ENCODE measurements at regions not wholly inside any gene's neighbourhood (a gene's known extent, or its start where the extent isn't known, plus 50 kb on each side); places are given as distances from the start of the nearest gene placed in this dataset.

DNA sequence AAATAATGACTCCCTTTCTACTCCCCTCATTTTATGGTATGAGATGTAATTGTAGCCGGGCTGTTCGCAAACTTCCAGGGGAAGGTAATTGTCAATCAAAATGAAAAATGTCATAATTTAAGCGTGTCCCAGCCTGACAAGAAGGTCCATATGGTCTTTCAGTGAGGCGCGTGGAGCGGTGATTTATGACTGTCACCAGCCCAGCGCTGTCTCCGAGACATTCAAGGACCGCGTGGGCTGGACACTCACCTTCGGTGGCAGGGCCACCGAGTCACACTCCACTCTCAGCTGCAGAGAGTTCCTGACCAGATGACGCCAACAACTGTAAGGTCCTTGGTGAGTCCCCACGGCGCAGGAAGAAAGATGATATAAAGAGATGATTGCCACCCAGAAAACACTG, 157.7 kb upstream of the TNRC6C start (continued):
- no peak for TF ChIP-seq ZFP36 (IDR thresholded peaks at IDR 0.05; ENCODE audit: low read depth, low read length, partially characterized antibody)

DNA sequence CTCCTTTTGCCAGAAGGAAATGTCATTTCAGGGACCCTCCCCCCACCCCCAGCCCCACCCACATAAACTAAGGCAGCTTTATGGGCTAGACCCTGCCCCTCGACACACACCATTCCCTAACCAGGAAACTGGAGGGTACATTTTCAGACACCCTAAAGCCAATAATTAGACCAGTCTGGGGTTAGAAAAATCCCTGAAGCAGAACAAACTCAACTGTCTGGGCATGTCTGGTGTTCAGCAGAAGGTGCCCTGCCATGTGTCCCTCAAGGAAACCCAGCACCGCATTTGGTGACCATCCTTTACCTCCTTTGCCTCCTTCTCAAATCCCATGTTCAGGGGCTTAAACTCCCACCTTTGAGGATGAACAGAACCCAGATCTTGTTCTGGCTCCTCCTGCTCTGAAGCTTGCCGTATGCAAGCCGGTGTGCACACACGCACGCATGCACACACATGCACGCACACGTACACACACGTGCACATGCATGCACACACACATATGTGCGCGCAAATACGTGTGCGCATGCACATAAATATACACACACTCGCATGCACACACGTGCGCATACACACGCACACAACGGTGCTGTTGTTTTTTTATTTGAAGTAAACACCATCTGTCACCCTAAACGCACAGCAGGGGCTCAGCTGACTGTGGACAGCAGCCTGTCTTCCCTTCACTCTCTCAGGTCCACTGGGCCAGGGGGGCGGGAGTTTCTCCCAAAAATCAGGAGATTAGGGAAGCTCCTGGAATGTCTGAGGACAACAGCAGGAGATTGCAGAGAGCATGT, 156.8 kb upstream of the TNRC6C start:
- no TSS peak for BruUV-seq (replicated peaks)
- intact Hi-C loops (cut with micrococcal nuclease) (no loop called here), in situ Hi-C loops (cut with MboI) (no loop called here)
- POLR2A ChIA-PET, result interaction anchor here (0.7 kb wide), 1 partner anchor 9 kb away, joined by 3 read pairs; no protein-coding TSS in a partner anchor
- H3K36me3 ChIP-seq (ENCODE audit: control insufficient read depth, insufficient read depth, low read length), result no peaks in the 10 kb centered on the region
- H3K27ac ChIP-seq (ENCODE audit: extremely low read depth, low read depth, low read length), result no peak overlapping the region
- WGBS (ENCODE audit: insufficient coverage, low coverage, missing lambda C conversion rate), result 28% methylated on average over 18 of the region's 20 CpGs
- FAIRE-seq (no peak), DNase-seq (ENCODE audit: extremely low read depth in 1 of 4, low spot score in 3 of 4) (no peak), ATAC-seq (no peak)
- no peak overlapping the region for H3K4me2 ChIP-seq (ENCODE audit: insufficient read depth, low read length)
- TF ChIP-seq JUND (IDR thresholded peaks at IDR 0.05; ENCODE audit: borderline replicate concordance, low read depth, low read length) (no peak), JUND (tag; IDR thresholded peaks at IDR 0.05; ENCODE audit: borderline replicate concordance, low read depth, low read length) (no peak), KDM1A (IDR thresholded peaks at IDR 0.05) (peak in 1 of 2 experiments; percentile 72; a peak in 1 of 4 replicates)
- no peaks in the 10 kb centered on the region for H3K9me3 ChIP-seq (replicated peaks; ENCODE audit: control insufficient read depth, insufficient read depth, low read depth, low read length)
- H3K4me3 ChIP-seq, result no peak overlapping the region
- H3K27me3 ChIP-seq (ENCODE audit: control insufficient read depth in 2 of 2, insufficient read depth in 2 of 2, low read length in 2 of 2), result peaks cover 48 to 68% of the 10 kb centered on the region in 2 experiments
- CTCF ChIA-PET (ENCODE audit: low intra/inter-chr PET ratio), result no interaction called here
- no peaks in the 10 kb centered on the region for H3K4me1 ChIP-seq (replicated peaks in 1 of 2; ENCODE audit: control insufficient read depth in 2 of 2, insufficient read depth in 2 of 2, low read length in 2 of 2)
- no peaks in the 10 kb centered on the region for H3K79me2 ChIP-seq (ENCODE audit: control insufficient read depth, insufficient read depth, low read length)
- no peak overlapping the region for H3K9ac ChIP-seq (ENCODE audit: insufficient read depth in 1 of 2, low read depth in 2 of 2, low read length in 2 of 2)
- H4K20me1 ChIP-seq (replicated peaks; ENCODE audit: control insufficient read depth, insufficient read depth, low read length), result peaks cover 3% of the 10 kb centered on the region; the same call in 1 of the 2 replicates
- no peak overlapping the region for H2AFZ ChIP-seq (ENCODE audit: low read depth, low read length)
- no peaks in the 10 kb centered on the region for H3K9me1 ChIP-seq (ENCODE audit: control insufficient read depth, insufficient read depth, low read length)

DNA sequence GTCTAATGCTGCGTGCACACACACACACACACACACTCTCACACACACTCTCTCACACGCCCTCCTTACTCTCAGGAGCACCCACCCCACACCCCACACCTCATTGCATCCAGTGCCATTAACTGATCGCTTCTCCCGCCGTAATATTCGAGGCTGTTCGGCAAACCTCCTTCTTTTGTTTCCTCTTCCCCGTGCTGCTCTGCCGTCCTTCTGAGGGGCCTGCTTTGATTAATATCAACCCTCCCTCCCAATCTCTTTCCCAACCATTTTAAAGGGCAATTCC, 156.2 kb upstream of the TNRC6C start:
- DNase-seq (ENCODE audit: extremely low read depth in 1 of 4, low spot score in 3 of 4), result no peak
- Histone ChIP-seq H2AFZ (ENCODE audit: low read depth, low read length) (no peak overlapping the region), H3K9me3 (replicated peaks; ENCODE audit: control insufficient read depth, insufficient read depth, low read depth, low read length) (no peaks in the 10 kb centered on the region), H3K79me2 (ENCODE audit: control insufficient read depth, insufficient read depth, low read length) (no peaks in the 10 kb centered on the region), H3K27me3 (ENCODE audit: control insufficient read depth in 2 of 2, insufficient read depth in 2 of 2, low read length in 2 of 2) (peaks cover 48 to 70% of the 10 kb centered on the region in 2 experiments), H3K9me1 (ENCODE audit: control insufficient read depth, insufficient read depth, low read length) (no peaks in the 10 kb centered on the region), H3K36me3 (ENCODE audit: control insufficient read depth, insufficient read depth, low read length) (no peaks in the 10 kb centered on the region), H3K4me2 (ENCODE audit: insufficient read depth, low read length) (no peak overlapping the region), H4K20me1 (replicated peaks; ENCODE audit: control insufficient read depth, insufficient read depth, low read length) (peaks cover 3% of the 10 kb centered on the region; the same call in 1 of the 2 replicates), H3K4me3 (no peak overlapping the region), H3K27ac (ENCODE audit: extremely low read depth, low read depth, low read length) (no peak overlapping the region), H3K9ac (ENCODE audit: insufficient read depth in 1 of 2, low read depth in 2 of 2, low read length in 2 of 2) (no peak overlapping the region), H3K4me1 (replicated peaks in 1 of 2; ENCODE audit: control insufficient read depth in 2 of 2, insufficient read depth in 2 of 2, low read length in 2 of 2) (no peaks in the 10 kb centered on the region)
- in situ Hi-C loops (cut with MboI) (no loop called here), intact Hi-C loops (cut with micrococcal nuclease) (no loop called here)
- FAIRE-seq, result no peak
- ChIA-PET POLR2A (no interaction called here), CTCF (ENCODE audit: low intra/inter-chr PET ratio) (no interaction called here)
- no TSS peak for BruUV-seq (replicated peaks)
- WGBS (ENCODE audit: insufficient coverage, low coverage, missing lambda C conversion rate), result 3% methylated on average over 9 of the region's 9 CpGs
- ATAC-seq, result no peak
- TF ChIP-seq THRAP3 (IDR thresholded peaks at IDR 0.05; ENCODE audit: borderline replicate concordance) (no peak), TAL1 (IDR thresholded peaks at IDR 0.05) (no peak)
